BLaER1 treated with 17β-estradiol and CSF1 and Interleukin-3, amounts not matched to agents 10 nM and 100 nM (cell line): ENCODE measurements at regions not wholly inside any gene's neighbourhood (a gene's known extent, or its start where the extent isn't known, plus 50 kb on each side); places are given as distances from the start of the nearest gene placed in this dataset.
A peak's percentile ranks its signal among the peaks of the same experiment; 100 is the strongest.

Experiments
- H3K27ac ChIP-seq, 11 experiments: shearing (Covaris generic); formaldehyde crosslinking; 2 replicates each; pipeline ENCODE4 v1.8.1; 2022
- H3K27me3 ChIP-seq, 11 experiments: shearing (Covaris generic); formaldehyde crosslinking; 2 replicates each; pipeline ENCODE4 v1.8.1; 2022
- H3K36me3 ChIP-seq, 11 experiments: shearing (Covaris generic); formaldehyde crosslinking; 2 replicates each; pipeline ENCODE4 v1.8.1; 2022
- H3K4me1 ChIP-seq, 10 experiments: shearing (Covaris generic); formaldehyde crosslinking; 2 replicates each; pipeline ENCODE4 v1.8.1; 2022
- H3K4me2 ChIP-seq, 11 experiments: shearing (Covaris generic); formaldehyde crosslinking; 2 replicates each; pipeline ENCODE4 v1.8.1; 2022
- H3K4me3 ChIP-seq, 10 experiments: shearing (Covaris generic); formaldehyde crosslinking; 2 replicates each; pipeline ENCODE4 v1.8.1; 2022
- H3K9ac ChIP-seq, 11 experiments: shearing (Covaris generic); formaldehyde crosslinking; 2 replicates each; pipeline ENCODE4 v1.8.1; 2022
- H3K9me3 ChIP-seq, 11 experiments: shearing (Covaris generic); formaldehyde crosslinking; replicated peaks in 1 of 11; 2 replicates each; pipeline ENCODE4 v1.8.1; 2022
- H4K20me1 ChIP-seq, 11 experiments: shearing (Covaris generic); formaldehyde crosslinking; 2 replicates each; pipeline ENCODE4 v1.8.1; 2022
- Cebpa-rat ChIP-seq, 11 experiments: shearing (Covaris generic); IDR thresholded peaks; 2 replicates each; pipeline ENCODE4 v1.8.1; 2022

DNA sequence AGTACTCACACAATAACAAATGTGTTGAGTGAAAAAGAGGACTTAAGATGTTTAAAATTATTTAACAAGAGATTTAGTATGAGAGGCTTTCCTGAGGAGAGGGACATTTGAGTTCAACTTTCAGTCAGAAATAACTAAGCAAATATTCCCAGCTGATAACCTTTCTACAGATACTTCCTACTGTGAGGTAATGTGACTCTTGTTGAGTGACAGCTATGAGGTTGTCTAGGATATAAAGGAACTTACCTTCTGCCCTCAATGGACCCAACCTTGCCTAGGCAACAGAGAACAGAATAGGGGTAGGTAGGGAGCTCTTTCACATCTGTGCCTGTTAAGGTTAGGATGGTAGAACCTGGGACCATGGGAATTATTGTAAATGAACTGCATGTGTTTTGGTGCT, 54.7 kb downstream of the GLUD2 start:
- Histone ChIP-seq H3K36me3 (no peaks in the 10 kb centered on the region), H3K4me2 (no peak overlapping the region)

DNA sequence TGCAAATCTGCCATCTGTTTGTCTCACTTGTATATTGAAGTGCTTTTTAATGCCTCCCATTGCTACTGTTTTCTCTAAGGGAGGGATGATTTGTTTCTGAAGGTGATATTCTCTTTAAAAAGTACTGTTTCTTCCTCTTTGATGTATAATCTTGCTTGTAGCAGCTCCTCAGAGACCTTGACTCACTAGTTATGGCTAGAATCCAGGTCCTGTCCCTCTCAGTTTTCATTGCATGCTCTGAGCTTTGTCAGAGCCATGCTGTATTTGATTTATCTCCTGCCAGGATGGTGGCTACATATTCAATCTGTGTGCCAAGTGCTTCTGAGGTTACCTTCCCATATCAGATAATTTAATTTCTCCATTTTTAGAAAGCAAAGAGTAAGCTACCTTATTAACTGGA, 56.0 kb downstream of the GLUD2 start:
- Histone ChIP-seq H3K4me1 (peaks cover 0 to 15% (median 0%) of the 10 kb centered on the region in 10 experiments; a peak in 2 of 20 replicates), H3K9ac (no peak overlapping the region), H3K36me3 (no peaks in the 10 kb centered on the region), H3K9me3 (no peaks in the 10 kb centered on the region), H3K27me3 (no peaks in the 10 kb centered on the region), H4K20me1 (no peaks in the 10 kb centered on the region), H3K4me2 (peak overlapping the region in 2 of 11 experiments; percentile 9 to 28; a peak in 2 of 22 replicates), H3K4me3 (no peak overlapping the region), H3K27ac (no peak overlapping the region)
- TF ChIP-seq Cebpa-rat (IDR thresholded peaks at IDR 0.05), result no peak

More for the DNA sequence above, 54.7 kb downstream of the GLUD2 start:
- no peak overlapping the region for H3K4me3 ChIP-seq
- no peaks in the 10 kb centered on the region for H4K20me1 ChIP-seq
- no peak overlapping the region for H3K27ac ChIP-seq
- no peaks in the 10 kb centered on the region for H3K27me3 ChIP-seq
- no peak for TF ChIP-seq Cebpa-rat (IDR thresholded peaks at IDR 0.05)
- H3K9ac ChIP-seq, result no peak overlapping the region
- no peaks in the 10 kb centered on the region for H3K9me3 ChIP-seq
- H3K4me1 ChIP-seq, result peaks cover 0 to 15% (median 0%) of the 10 kb centered on the region in 10 experiments; a peak in 2 of 20 replicates

DNA sequence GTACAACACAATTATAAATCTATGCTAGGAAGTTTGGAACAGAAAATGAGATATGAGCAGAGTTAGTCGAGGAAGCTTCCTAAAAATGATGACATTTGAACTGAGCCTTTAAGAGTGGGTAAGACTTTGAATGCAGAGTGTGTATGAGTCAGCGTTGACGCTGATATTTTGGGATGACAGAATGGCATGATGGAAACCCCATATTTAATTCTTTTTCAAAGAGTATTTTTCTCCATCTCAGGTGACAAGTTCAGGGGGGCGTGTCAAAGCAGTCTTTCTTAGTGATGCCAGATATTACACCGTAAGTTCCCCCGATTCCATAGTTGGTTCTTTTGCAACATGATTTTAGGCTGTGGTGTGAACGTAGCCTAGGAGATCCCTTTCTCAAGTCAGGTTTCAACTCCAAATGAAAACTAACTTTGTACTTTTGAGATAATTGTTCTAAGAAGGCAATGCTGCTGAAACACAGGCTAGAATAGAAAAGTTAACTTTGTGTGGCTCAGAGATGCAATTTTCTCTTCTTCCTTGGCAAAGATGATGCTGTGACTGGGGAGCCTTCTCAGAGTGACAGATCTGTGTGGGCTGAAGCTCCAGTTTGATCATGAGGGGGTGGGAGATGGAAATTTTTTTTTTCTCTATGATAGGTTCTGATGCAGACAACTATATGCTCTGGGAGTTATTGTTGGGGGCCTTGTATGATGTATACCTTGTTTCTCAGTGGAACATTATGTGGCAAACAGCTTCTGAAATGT, 59.2 kb downstream of the GLUD2 start:
- Histone ChIP-seq H3K27me3 (no peaks in the 10 kb centered on the region), H3K4me2 (no peak overlapping the region), H3K4me3 (no peak overlapping the region), H4K20me1 (no peaks in the 10 kb centered on the region), H3K27ac (no peak overlapping the region), H3K9me3 (peaks cover 0 to 5% (median 0%) of the 10 kb centered on the region in 11 experiments; a peak in 4 of 22 replicates), H3K36me3 (no peaks in the 10 kb centered on the region), H3K4me1 (peaks cover 0 to 15% (median 0%) of the 10 kb centered on the region in 10 experiments; a peak in 2 of 20 replicates), H3K9ac (no peak overlapping the region)
- TF ChIP-seq Cebpa-rat (IDR thresholded peaks at IDR 0.05), result no peak

DNA sequence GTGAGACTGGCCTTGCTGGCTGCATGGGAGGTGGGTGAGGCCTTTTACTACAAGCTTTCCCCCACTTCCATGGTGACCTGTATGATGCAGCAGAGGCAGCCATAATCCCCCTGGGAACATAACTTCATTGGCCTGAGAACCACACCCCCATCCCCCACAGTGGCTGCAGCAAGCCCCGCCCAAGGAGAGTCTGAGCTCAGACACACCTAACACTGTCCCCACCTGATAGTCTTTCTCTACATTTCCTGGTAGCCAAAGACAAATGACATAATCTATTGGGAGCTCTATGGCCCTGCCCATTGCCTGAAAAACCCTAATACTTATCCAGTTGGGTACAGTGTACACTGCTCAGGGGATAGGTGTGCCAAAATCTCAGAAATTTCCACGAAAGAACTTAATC, 62.6 kb downstream of the GLUD2 start:
- no peaks in the 10 kb centered on the region for H3K27me3 ChIP-seq
- TF ChIP-seq Cebpa-rat (IDR thresholded peaks at IDR 0.05), result no peak
- no peaks in the 10 kb centered on the region for H3K36me3 ChIP-seq
- H3K4me1 ChIP-seq, result no peaks in the 10 kb centered on the region
- no peak overlapping the region for H3K9ac ChIP-seq
- H4K20me1 ChIP-seq, result no peaks in the 10 kb centered on the region
- peaks cover 0 to 5% (median 0%) of the 10 kb centered on the region in 11 experiments; a peak in 4 of 22 replicates for H3K9me3 ChIP-seq
- H3K27ac ChIP-seq, result no peak overlapping the region
- no peak overlapping the region for H3K4me3 ChIP-seq
- H3K4me2 ChIP-seq, result no peak overlapping the region

DNA sequence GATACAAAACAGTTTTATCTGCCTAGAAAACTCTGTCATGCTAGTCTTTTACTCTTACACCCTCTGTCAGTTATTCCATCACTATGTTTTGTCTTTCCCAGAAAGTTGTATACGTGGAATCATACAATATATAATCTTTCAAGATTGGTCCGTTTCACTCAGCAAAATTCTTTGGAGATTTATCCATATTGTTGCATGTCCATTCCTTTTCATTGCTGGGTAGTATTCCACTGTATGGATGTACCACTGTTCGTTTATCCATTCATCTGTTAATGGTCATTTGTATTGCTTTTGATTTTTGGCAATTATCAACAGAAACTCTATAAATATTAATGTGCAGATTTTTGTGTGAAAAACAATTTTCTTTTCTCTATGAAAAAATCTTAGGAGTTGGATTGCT, 63.1 kb downstream of the GLUD2 start:
- TF ChIP-seq Cebpa-rat (IDR thresholded peaks at IDR 0.05), result no peak
- Histone ChIP-seq H3K27ac (no peak overlapping the region), H3K4me2 (no peak overlapping the region)

DNA sequence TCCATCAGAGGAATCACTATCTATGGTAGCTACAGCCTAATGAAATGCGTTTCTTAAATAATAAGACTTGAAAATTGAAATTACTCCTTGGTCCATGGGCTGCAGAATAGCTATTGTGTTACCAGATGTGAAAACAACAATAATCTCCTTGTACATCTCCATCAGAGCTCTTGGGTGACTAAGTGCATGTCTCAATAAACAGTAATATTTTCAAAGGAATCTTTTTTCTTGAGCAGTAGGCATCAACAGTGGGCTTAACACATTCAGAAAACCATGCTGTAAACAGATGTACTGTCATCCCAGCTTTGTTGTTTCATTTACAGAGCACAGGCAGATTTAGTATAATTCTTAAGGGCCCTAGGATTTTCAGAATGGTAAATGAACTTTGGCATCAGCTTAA, 67.3 kb downstream of the GLUD2 start:
- Histone ChIP-seq H4K20me1 (no peaks in the 10 kb centered on the region), H3K4me3 (no peak overlapping the region), H3K27ac (no peak overlapping the region), H3K4me2 (no peak overlapping the region), H3K4me1 (peaks cover 0 to 3% (median 0%) of the 10 kb centered on the region in 10 experiments; a peak in 1 of 20 replicates), H3K9ac (no peak overlapping the region), H3K27me3 (no peaks in the 10 kb centered on the region), H3K36me3 (no peaks in the 10 kb centered on the region), H3K9me3 (peaks cover 0 to 5% (median 0%) of the 10 kb centered on the region in 11 experiments; a peak in 4 of 22 replicates)
- no peak for TF ChIP-seq Cebpa-rat (IDR thresholded peaks at IDR 0.05)

More for the DNA sequence above, 63.1 kb downstream of the GLUD2 start:
- H3K4me1 ChIP-seq, result no peaks in the 10 kb centered on the region
- H3K36me3 ChIP-seq, result no peaks in the 10 kb centered on the region
- H3K27me3 ChIP-seq, result no peaks in the 10 kb centered on the region
- H4K20me1 ChIP-seq, result no peaks in the 10 kb centered on the region
- no peak overlapping the region for H3K4me3 ChIP-seq
- H3K9ac ChIP-seq, result no peak overlapping the region
- peaks cover 0 to 5% (median 0%) of the 10 kb centered on the region in 11 experiments; a peak in 4 of 22 replicates for H3K9me3 ChIP-seq

DNA sequence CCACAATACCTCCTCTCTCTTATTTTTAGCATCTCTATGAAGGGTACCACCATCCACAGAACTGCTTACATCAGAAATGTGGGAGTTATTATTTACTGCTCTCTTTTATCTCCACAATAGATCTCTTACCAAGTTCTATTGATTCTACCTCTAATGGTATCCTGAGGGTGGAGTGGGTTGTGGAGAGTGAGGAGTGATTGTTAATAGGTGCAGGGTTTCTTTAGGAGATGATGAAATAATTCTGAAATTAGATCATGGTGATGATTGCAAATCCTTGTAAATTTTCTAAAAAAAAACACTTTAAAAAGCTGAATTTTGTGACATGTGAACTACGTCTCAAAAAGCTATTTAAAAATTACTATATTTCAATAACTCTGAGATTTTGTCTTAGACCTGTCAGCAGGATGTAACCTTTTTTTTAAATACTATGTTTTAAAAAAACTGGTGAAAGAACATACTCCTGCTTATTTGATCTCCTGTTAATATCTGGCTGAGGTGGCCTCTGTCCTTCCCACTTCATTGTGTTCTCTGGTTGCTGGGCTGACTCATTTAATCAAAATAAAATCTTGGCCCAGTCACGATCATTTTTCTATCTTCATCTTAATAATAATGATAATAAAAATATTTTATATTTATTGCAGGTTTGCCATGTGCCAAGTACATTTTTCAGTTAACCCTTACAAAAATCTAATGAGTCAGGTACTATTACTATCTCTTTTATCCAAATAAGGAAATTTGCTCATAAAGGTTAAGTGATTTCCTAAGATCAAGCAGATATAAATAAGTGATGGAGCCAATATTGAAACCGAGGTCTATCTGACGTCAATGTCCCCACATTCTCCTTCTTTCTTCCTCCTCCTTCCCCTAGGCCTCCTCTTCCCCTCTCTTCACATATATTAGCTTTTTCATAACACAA, 73.5 kb downstream of the GLUD2 start:
- no peak overlapping the region for H3K9ac ChIP-seq
- H3K4me1 ChIP-seq, result peaks cover 0 to 3% (median 0%) of the 10 kb centered on the region in 10 experiments; a peak in 1 of 20 replicates
- no peaks in the 10 kb centered on the region for H4K20me1 ChIP-seq
- no peak overlapping the region for H3K4me2 ChIP-seq
- H3K27ac ChIP-seq, result no peak overlapping the region
- no peak for TF ChIP-seq Cebpa-rat (IDR thresholded peaks at IDR 0.05)
- H3K9me3 ChIP-seq, result peaks cover 0 to 12% (median 0%) of the 10 kb centered on the region in 11 experiments; a peak in 3 of 22 replicates
- no peaks in the 10 kb centered on the region for H3K36me3 ChIP-seq
- no peaks in the 10 kb centered on the region for H3K27me3 ChIP-seq
- no peak overlapping the region for H3K4me3 ChIP-seq

DNA sequence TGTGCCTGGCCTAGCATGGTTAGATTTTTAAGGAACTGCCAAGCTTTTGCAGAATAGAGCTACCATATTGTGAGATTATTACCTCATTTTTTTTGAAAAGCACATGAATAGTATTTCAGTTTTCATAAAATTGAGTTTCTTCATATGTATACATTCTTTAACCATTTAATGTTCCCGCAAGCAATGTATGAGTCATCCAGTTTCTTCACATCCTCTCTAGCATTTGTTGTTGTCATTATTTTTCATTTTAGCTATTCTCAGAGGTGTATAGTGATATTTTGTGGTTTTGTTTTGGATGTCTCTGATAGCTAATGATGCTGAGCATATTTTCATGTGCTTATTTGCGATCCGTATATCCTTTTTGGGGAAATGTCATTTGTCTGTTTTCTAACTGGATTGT, 74.9 kb downstream of the GLUD2 start:
- no peaks in the 10 kb centered on the region for H3K36me3 ChIP-seq
- peaks cover 0 to 12% (median 0%) of the 10 kb centered on the region in 11 experiments; a peak in 3 of 22 replicates for H3K9me3 ChIP-seq
- H4K20me1 ChIP-seq, result no peaks in the 10 kb centered on the region
- H3K4me1 ChIP-seq, result peaks cover 0 to 3% (median 0%) of the 10 kb centered on the region in 10 experiments; a peak in 1 of 20 replicates
- no peak overlapping the region for H3K4me2 ChIP-seq
- H3K27ac ChIP-seq, result no peak overlapping the region
- no peak overlapping the region for H3K9ac ChIP-seq
- TF ChIP-seq Cebpa-rat (IDR thresholded peaks at IDR 0.05), result no peak
- H3K27me3 ChIP-seq, result no peaks in the 10 kb centered on the region
- H3K4me3 ChIP-seq, result no peak overlapping the region
